NOMO-1 treated with dmso at 0.1 percent for 144 hours (cell line): ENCODE measurements at regions not wholly inside any gene's neighbourhood (a gene's known extent, or its start where the extent isn't known, plus 50 kb on each side); places are given as distances from the start of the nearest gene placed in this dataset.
A peak's percentile ranks its signal among the peaks of the same experiment; 100 is the strongest.

Experiments used
- DNase-seq: peaks from one replicate; lab custom pipeline; 2025; ENCODE audit not compliant: unreplicated experiment; lab: John Stamatoyannopoulos, UW

GRCh38 chr9:81132796-81133195 lies 556.6 kb downstream of the TLE1 start:
- DNase-seq: no peak

- DNase-seq: no peak
Measured at GRCh38 chr9:81132318-81132717, 557.0 kb downstream of the TLE1 start.

GRCh38 chr9:81128701-81129100 lies 560.6 kb downstream of the TLE1 start:
- no peak for DNase-seq

- no peak for DNase-seq
Measured at GRCh38 chr9:81125446-81126092, 563.8 kb downstream of the TLE1 start.

GRCh38 chr9:81123526-81123925 lies 565.8 kb downstream of the TLE1 start:
- DNase-seq: no peak

GRCh38 chr9:81122749-81123148 lies 566.6 kb downstream of the TLE1 start:
- no peak for DNase-seq

- DNase-seq: no peak
Measured at GRCh38 chr9:81119591-81119990, 569.8 kb downstream of the TLE1 start.

- DNase-seq: no peak
Measured at GRCh38 chr9:81118416-81118815, 570.9 kb downstream of the TLE1 start.

- no peak for DNase-seq
Measured at GRCh38 chr9:81116340-81117137, 572.8 kb downstream of the TLE1 start.

GRCh38 chr9:81113453-81114124 lies 575.8 kb downstream of the TLE1 start:
- DNase-seq: peak; percentile 66

GRCh38 chr9:81112627-81113452 lies 576.5 kb downstream of the TLE1 start:
- DNase-seq: no peak

- no peak for DNase-seq
Measured at GRCh38 chr9:81108821-81109220, 580.5 kb downstream of the TLE1 start.

- no peak for DNase-seq
Measured at GRCh38 chr9:81108391-81108790, 581.0 kb downstream of the TLE1 start.

- no peak for DNase-seq
Measured at GRCh38 chr9:81103597-81104471, 585.5 kb downstream of the TLE1 start.

- DNase-seq: no peak
Measured at GRCh38 chr9:81097131-81097847, 592.1 kb downstream of the TLE1 start.

- no peak for DNase-seq
Measured at GRCh38 chr9:81096625-81097024, 592.7 kb downstream of the TLE1 start.

GRCh38 chr9:81092057-81092456 lies 597.3 kb downstream of the TLE1 start:
- DNase-seq: no peak

GRCh38 chr9:81088341-81088740 lies 601.0 kb downstream of the TLE1 start:
- no peak for DNase-seq

- DNase-seq: no peak
Measured at GRCh38 chr9:81086416-81086815, 602.9 kb downstream of the TLE1 start.
